Right lobe of liver (tissue), 6 donors: ENCODE measurements at regions not wholly inside any gene's neighbourhood (a gene's known extent, or its start where the extent isn't known, plus 50 kb on each side); places are given as distances from the start of the nearest gene placed in this dataset.

ENCODE experiments used
- ATAC-seq, 4 donors: fragments of 200-7000 bp; cut with Tn5 transposase; one replicate each; pipeline ENCODE4 v1.9.1; 2020; ENCODE audit warnings: mild to moderate bottlenecking in 4 of 4, moderate library complexity in 4 of 4
- DNase-seq, 3 donors: peaks; one replicate each; pipeline ENCODE4 v3.0.0-alpha.2; 2020
- H3K27ac ChIP-seq, 3 donors: fragments of 200-600 bp; one replicate each; pipeline ENCODE4 v1.8.0; 2022
- H3K27me3 ChIP-seq, 2 donors: fragments of 200-600 bp; one replicate each; pipeline ENCODE4 v1.8.0; 2022
- H3K36me3 ChIP-seq, 4 donors: fragments of 200-600 bp; sonication (generic) in 1 of 4; one replicate each; pipeline versions ENCODE4 v1.5.1 to v1.8.0; 2017 to 2022; ENCODE audit warnings: control low read depth in 1 of 4
- H3K4me1 ChIP-seq, 4 donors: fragments of 200-600 bp; sonication (generic) in 1 of 4; one replicate each; pipeline versions ENCODE4 v1.5.1 to v1.8.0; 2017 to 2022; ENCODE audit warnings: control low read depth in 1 of 4
- H3K4me3 ChIP-seq, 3 donors: fragments of 200-600 bp; one replicate each; pipeline ENCODE4 v1.8.0; 2022
- H3K9me3 ChIP-seq, 4 donors: fragments of 200-600 bp; sonication (generic) in 1 of 4; one replicate each; pipeline versions ENCODE4 v1.5.1 to v1.8.0; 2017 to 2022; ENCODE audit warnings: control low read depth in 1 of 4
- POLR2A ChIP-seq: fragments of 450-650 bp; IDR thresholded peaks from one replicate; pipeline ENCODE4 v1.6.1; 2017; ENCODE audit warnings: antibody characterized with exemption, mild to moderate bottlenecking
- intact Hi-C, 2 donors: fragments of 100-400 bp; cut with DNase I; formaldehyde crosslinking; loops; one replicate each; pipeline versions ENCODE4 v1.11.2 to v1.14.1; 2022
- TF ChIP-seq, protein P1 (sequence below), 4 donors: fragments of 200-600 bp in 3 of 4; fragments of 450-650 bp in 1 of 4; IDR thresholded peaks; one replicate each; pipeline versions ENCODE4 v1.5.1 to v1.8.0; 2016 to 2022; ENCODE audit warnings: antibody characterized with exemption in 4 of 4, mild to moderate bottlenecking in 2 of 4
- donor health status: DM: no; HTN: yes; CAD: no.
- donor health status: DM: no; HTN: no; CAD: no.
- donor health status: DM: no; HTN: no; CAD: no.
- donor health status: DM: no; HTN: yes; CAD: no.
- donor health status: DM: no; HTN: yes; CAD: no.

DNA sequence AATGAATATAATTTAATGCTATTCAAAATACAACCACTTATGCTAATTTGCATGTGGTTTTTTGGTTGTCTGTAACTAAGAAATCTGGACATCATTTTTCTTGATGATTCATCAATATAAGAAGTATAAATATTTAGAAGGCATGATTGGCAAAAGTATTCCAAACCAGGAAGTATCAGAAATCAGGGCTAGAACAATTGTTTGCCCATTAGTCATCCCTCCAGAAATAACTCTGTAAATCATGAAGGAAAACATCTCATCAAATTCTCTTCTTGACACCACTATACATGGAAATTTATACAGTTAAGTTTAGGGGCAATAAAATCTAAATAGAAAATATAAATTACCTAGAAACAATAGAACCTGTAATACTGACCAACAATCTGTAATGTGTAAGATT lies 554.7 kb upstream of the HS3ST5 start:
- no peak for TF ChIP-seq POLR2A
- TF ChIP-seq, protein P1, sequence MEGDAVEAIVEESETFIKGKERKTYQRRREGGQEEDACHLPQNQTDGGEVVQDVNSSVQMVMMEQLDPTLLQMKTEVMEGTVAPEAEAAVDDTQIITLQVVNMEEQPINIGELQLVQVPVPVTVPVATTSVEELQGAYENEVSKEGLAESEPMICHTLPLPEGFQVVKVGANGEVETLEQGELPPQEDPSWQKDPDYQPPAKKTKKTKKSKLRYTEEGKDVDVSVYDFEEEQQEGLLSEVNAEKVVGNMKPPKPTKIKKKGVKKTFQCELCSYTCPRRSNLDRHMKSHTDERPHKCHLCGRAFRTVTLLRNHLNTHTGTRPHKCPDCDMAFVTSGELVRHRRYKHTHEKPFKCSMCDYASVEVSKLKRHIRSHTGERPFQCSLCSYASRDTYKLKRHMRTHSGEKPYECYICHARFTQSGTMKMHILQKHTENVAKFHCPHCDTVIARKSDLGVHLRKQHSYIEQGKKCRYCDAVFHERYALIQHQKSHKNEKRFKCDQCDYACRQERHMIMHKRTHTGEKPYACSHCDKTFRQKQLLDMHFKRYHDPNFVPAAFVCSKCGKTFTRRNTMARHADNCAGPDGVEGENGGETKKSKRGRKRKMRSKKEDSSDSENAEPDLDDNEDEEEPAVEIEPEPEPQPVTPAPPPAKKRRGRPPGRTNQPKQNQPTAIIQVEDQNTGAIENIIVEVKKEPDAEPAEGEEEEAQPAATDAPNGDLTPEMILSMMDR (IDR thresholded peaks at IDR 0.05), result no peak
- H3K36me3 ChIP-seq, result no peaks in the 10 kb centered on the region
- ATAC-seq, result no peak
- H3K9me3 ChIP-seq, result no peaks in the 10 kb centered on the region
- H3K4me1 ChIP-seq, result no peaks in the 10 kb centered on the region
- H3K27ac ChIP-seq, result no peak overlapping the region
- intact Hi-C loops, result no loop called here
- no peaks in the 10 kb centered on the region for H3K27me3 ChIP-seq
- DNase-seq, result no peak
- H3K4me3 ChIP-seq, result no peak overlapping the region

DNA sequence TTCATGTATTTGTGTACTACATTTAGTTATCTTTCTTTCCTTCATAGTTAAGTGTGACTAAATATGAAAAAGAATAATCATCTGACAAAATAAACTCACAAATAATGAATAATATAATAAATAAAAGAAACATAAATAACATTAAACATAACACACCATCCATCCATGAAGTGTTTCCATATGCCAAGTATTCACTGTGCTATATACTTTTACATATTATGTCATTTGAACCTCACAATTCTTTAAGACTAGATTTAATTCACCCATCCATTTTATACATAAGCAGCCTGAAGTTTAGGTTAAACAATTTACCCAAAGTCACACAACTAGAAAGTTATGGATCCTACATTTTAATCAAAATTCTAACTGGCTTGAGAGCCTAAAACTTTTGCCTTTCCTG lies 549.4 kb upstream of the HS3ST5 start:
- no peaks in the 10 kb centered on the region for H3K9me3 ChIP-seq
- H3K4me1 ChIP-seq, result no peaks in the 10 kb centered on the region
- intact Hi-C loops, result no loop called here
- no peaks in the 10 kb centered on the region for H3K27me3 ChIP-seq
- no peak overlapping the region for H3K27ac ChIP-seq
- no peak for ATAC-seq
- H3K4me3 ChIP-seq, result no peak overlapping the region
- no peak for TF ChIP-seq POLR2A
- TF ChIP-seq, protein P1 (IDR thresholded peaks at IDR 0.05), result no peak
- no peaks in the 10 kb centered on the region for H3K36me3 ChIP-seq
- no peak for DNase-seq

DNA sequence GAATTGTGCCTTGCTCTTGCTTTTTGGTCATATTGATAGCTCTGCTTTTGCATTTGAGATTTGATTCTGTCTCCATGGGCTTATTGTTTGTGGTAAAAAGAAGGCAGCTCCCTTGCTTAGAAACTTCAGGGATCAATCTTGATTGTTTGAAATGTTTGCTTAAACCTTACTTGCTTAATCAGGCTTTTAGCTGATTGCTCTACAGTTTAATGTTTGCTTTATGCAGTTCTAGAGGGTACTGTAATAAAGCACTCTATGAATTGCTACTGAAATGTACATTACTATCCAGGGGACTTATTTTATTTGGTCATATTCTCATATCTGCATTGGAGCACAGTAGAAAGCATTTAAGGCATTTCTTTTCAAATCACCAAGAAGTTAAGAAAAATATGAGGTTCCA lies 545.4 kb upstream of the HS3ST5 start:
- intact Hi-C loops, result no loop called here
- no peak for TF ChIP-seq POLR2A
- DNase-seq, result no peak
- Histone ChIP-seq H3K4me3 (no peak overlapping the region), H3K9me3 (no peaks in the 10 kb centered on the region), H3K27ac (no peak overlapping the region), H3K4me1 (no peaks in the 10 kb centered on the region), H3K36me3 (no peaks in the 10 kb centered on the region), H3K27me3 (no peaks in the 10 kb centered on the region)
- no peak for ATAC-seq

DNA sequence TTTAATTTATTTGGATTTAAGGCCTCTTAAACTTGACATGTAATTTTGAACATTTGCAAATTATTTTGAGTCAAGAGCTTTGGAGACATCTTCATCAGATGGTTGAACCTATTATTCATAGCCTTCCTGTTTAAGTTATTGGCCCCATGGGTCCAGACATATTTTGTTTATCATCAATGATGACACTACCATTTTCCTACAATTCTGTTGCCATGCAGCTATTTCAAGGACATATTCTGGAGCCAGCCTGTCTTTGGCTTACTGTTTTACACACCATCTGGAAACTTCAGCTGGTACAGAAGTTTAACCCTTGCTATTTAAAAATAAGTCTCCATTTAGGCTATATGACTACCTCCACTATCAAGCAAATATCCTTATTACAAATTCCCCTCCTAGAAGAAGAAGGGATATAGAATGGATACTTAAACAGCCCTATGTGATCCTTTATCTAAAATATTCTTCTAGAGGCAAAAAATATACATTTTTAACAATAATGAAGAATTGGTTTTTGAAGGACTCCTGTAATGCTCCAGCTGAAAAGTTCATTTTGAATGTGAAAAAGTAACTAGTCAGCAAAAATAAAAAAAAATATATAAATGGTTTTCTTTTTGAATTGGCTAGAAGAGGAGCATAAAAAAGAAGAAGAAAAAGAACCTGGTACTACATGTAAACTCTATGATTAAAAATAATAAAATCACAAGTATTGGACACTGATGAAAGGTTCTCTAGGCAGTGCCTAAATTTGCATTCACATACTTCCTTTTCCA lies 544.0 kb upstream of the HS3ST5 start:
- Histone ChIP-seq H3K27ac (no peak overlapping the region), H3K9me3 (no peaks in the 10 kb centered on the region), H3K27me3 (no peaks in the 10 kb centered on the region), H3K4me3 (no peak overlapping the region), H3K4me1 (no peaks in the 10 kb centered on the region), H3K36me3 (no peaks in the 10 kb centered on the region)
- intact Hi-C loops, result no loop called here
- DNase-seq (no peak), ATAC-seq (no peak)
- TF ChIP-seq, protein P1 (IDR thresholded peaks at IDR 0.05), result no peak
- TF ChIP-seq POLR2A, result no peak

DNA sequence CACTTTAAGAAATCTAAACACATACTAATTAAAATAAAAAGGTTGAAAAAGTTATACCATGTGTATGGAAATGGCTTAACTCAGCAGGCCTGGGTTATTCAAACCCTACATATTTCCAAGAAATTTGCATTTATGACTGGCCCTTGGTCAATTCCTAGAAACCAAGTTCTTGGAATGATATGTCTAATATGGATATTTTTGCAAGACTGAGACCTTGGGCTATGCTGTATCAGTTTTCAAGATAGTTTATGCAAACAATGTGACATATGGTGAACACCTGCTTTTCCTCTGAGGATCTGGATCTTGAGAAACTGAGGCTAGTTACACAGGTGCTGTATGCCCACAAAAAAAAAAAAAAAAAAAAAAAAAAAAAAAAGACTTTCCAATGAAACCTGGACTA lies 536.9 kb upstream of the HS3ST5 start:
- ATAC-seq (no peak), DNase-seq (no peak)
- H3K27me3 ChIP-seq, result no peaks in the 10 kb centered on the region

More for the DNA sequence above, 536.9 kb upstream of the HS3ST5 start:
- Histone ChIP-seq H3K27ac (no peak overlapping the region), H3K4me1 (no peaks in the 10 kb centered on the region), H3K4me3 (no peak overlapping the region), H3K9me3 (no peaks in the 10 kb centered on the region), H3K36me3 (no peaks in the 10 kb centered on the region)
- no peak for TF ChIP-seq POLR2A
- TF ChIP-seq, protein P1 (IDR thresholded peaks at IDR 0.05), result no peak
- intact Hi-C loops, result no loop called here
